GM21786 (cell line): ENCODE measurements at regions not wholly inside any gene's neighbourhood (a gene's known extent, or its start where the extent isn't known, plus 50 kb on each side); places are given as distances from the start of the nearest gene placed in this dataset.
"Not testable (repeated sequence)": the region's sequence is repeated elsewhere in the genome, so short reads cannot be mapped to it uniquely, and the experiment has no call there.

Experiments
- ATAC-seq: cut with Tn5 transposase; IDR thresholded peaks from one replicate; pipeline ENCODE4 v1.9.1; 2021; ENCODE audit not compliant: unreplicated experiment

GRCh38 chr20:29119141-29119540, 2138.3 kb upstream of the DEFB115 start:
- no peak for ATAC-seq

GRCh38 chr20:29119684-29120083, 2137.8 kb upstream of the DEFB115 start:
- not testable (repeated sequence) for ATAC-seq

- ATAC-seq, result not testable (repeated sequence)
These were observed 2137.4 kb upstream of the DEFB115 start for GRCh38 chr20:29120088-29120487.

GRCh38 chr20:29120575-29120974, 2136.9 kb upstream of the DEFB115 start:
- not testable (repeated sequence) for ATAC-seq

GRCh38 chr20:29122784-29123183, 2134.7 kb upstream of the DEFB115 start:
- ATAC-seq, result not testable (repeated sequence)

- ATAC-seq, result no peak
These were observed 2133.6 kb upstream of the DEFB115 start for GRCh38 chr20:29123861-29124260.
